HTR-8/SVneo (cell line): ENCODE measurements at regions not wholly inside any gene's neighbourhood (a gene's known extent, or its start where the extent isn't known, plus 50 kb on each side); places are given as distances from the start of the nearest gene placed in this dataset.

Experiments used
- DNase-seq: peaks from one replicate; pipeline ENCODE4 v3.0.0; 2011; ENCODE audit warnings: low spot score, mixed read lengths; ENCODE audit not compliant: insufficient read length
- FAIRE-seq: peaks from 2 replicates; lab custom pipeline; 2011; peaks lifted over from hg19 to GRCh38; lab: Jason Lieb, UNC

DNA sequence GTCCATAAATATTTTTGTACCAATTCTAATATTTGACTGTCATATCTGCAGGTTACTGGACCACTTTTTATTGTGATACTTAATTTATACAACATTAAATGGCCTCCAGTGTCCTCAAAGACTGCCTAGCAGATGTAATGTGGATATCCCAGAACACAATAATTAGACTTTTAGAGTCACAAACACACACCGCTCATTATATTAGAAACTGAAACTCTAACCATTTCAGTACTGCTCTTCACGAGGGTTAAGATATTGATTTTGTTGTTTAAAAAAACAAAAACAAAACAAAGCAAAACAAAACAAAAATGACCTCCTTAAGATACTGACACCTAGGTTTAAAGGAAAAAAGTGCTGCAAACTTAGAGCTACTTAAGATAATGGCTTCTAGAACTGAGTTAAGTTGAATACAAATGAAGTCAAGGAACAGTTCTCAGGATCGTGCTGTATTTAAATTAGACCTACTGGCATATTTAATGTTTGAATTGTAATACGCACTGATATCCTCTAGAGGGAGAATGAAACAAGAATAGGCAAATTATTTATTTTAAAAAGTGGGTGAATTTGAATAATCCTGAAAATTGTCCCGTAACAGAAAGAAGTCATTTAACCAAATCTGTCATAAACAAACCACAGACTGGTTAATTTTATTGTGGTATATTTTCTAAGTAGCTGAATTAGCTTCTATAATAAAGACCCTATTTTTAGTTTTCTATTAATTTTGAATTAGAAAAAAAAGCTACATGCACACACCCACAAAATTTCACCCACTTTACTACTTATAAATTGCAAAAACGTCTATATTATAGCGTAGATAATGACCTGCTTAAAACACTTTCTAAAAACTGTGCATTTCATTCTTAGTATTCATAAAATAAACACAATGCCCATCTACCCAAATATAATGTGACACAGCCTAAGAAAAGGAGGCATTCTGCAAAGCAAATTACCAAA, 395.2 kb upstream of the DCN start:
- no peak for FAIRE-seq

GRCh38 chr12:91576432-91576831, 393.8 kb upstream of the DCN start:
- DNase-seq (no peak), FAIRE-seq (no peak)

More for the DNA sequence above, 395.2 kb upstream of the DCN start:
- peak; percentile 21 for DNase-seq

DNA sequence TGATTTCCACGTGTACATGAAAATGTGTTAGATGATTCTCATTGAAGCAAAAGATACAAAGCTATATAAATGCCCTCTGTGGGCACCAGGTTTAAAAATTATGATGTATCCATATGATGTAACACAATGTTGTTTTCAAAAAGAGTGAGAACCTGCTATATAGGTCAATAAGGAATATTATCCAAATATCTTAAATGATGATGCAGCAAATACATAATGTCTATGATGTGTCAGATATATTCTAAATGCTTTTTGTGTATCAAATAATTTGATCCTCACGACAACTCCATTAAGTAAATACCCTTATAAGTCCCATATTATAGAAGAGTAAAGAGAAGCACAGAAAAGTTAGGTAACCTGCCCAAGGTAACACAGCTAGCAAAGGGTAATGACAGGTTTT, 393.0 kb upstream of the DCN start:
- no peak for DNase-seq
- no peak for FAIRE-seq

- DNase-seq (no peak), FAIRE-seq (no peak)
Observed at GRCh38 chr12:91574975-91575374, 392.4 kb upstream of the DCN start.

DNA sequence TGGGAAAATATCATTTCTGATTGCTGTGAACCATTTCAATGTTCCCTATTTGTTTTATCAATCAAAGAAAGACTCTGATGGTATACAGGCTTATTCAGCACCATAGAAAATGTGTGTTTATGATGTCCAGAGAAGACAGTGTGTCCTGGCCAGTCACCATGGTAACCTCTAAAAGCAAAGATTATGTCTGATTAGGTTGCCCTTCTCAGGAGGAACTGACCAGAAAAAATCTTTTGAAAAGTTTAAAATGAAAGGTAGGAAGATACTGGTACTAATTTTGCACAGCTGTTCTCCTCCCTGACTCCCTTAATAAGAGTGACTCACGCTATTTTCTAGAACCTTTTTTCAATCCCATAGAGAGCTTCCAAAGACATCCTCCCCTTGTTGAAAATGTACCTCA, 391.8 kb upstream of the DCN start:
- FAIRE-seq (no peak), DNase-seq (no peak)

GRCh38 chr12:91572869-91573268, 390.3 kb upstream of the DCN start:
- DNase-seq (no peak), FAIRE-seq (no peak)

DNA sequence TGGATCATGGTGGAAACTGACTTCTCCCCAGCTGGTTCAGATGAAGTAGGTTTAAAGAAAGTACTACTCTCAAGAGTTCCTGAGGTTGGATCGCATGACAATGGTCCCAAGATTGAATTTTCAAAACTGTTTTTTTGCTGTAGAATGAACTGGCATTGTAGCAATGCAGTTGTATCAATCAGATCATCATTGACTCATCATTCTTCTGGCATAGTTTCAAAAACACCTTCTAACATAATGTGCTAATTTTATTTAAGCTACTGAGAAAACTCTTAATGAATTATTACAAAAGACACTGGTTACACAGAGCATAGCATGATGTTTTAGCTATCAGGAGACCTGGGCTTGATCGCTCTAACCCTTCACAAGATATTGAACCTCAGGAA, 384.5 kb upstream of the DCN start:
- DNase-seq (no peak), FAIRE-seq (no peak)

DNA sequence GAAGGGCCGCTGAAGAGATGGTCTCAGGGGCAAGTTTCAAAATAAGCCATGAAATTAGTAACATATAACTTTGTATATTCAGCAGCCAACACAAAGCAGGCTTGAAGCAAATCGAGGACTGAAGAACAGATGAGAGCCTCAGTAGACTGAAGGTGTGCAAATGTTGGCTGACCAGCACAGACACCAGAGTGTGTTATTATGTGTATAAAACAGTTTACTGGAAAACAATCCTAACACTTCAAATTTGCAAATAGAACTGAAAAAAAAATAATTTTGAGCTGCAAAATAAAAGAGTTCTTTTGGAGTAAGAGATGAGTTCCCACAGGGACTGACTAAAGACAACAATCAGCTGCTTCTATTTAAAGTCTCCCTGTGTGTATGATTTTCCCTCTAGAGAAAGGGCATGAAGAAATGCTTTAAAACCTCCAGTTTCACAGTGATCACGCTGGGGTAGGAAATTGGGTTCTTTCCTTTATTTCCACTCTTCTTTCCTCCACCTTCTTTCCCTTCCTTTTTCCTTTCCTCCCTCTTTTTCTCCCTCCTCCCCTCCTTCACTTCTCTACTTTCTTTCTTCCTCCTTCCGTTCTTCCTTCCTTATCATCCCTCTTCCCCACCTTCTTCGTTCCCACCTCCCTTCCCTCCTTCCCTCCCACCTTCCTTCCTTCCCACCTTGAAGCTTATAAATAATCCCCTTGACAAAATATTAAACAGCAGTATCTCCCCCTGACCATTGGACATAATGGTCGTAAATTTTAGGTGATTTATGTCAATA, 383.9 kb upstream of the DCN start:
- DNase-seq: no peak
- no peak for FAIRE-seq

DNA sequence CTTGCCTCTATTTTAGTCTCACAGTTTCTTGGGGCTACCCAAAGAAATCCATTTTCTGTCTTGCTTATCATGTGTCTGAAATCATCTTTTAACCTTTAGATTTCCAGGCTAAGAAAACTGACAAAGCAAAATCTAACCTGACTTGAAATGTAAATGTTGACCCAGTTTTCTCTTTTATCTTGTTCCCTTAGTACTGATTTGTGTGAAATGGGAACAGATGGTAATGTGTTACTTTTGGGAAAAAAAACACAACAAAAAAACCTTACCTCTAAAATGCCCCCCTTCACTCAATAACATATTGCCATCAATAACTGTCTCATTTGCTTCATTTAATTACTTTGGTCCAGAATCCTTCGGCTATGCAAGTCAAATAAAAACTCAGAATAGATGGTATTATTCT, 383.2 kb upstream of the DCN start:
- DNase-seq (no peak), FAIRE-seq (no peak)

DNA sequence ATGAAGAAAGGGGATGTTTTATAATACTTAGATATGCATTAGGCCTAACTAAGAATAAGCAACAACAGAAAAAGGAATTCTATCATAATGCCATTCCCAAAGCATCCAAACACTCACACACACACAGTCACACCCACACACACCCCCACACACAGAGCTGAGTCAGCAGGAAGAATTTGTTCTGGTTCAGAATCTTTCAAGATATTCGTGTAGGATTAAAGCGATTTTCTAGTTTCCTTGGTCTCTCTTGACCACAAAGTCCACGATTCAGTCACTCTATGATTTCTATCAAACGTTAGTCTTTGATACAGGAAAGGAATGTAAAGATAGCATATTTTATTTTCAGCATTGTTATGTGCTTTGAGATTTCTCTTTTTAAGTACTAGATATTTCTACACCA, 382.6 kb upstream of the DCN start:
- no peak for FAIRE-seq
- DNase-seq: no peak

- FAIRE-seq: no peak
- DNase-seq: no peak
Observed at GRCh38 chr12:91563011-91563765, 380.6 kb upstream of the DCN start.

DNA sequence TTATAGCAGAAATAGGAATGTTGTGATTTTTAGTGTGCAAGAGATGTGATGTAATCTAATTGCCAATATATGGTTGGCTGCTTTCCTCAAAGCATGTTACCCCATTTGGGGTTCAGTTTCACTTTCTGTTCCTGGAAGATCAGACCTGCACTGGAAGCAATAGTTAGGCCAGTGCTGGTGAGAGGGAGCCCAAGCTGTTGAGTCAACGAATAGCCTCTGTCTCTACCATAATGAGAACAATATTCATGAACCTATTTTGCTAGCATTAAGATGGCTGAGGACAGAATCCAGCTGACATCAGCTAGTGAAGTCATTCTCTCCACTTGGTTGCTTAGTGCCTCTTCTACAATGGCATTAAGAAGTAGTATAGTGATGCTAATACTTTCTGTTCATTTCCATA, 379.9 kb upstream of the DCN start:
- DNase-seq: no peak
- no peak for FAIRE-seq

DNA sequence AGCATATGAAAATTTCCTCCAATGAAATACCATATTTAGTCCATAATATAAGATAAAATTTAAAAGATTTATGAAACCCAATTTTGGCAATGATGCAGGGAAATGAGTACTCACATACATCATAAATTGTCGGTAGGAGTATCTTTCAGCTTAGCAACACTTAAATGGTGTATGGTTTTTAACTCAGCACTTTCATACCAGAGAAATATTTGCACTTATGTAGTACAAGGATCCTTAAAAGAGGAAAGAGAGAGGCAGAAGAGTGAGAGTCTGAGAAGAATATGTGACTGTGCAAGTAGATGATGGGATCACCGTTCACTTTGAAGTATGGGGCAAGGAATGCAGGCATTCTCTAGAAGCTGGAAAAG, 379.3 kb upstream of the DCN start:
- DNase-seq: no peak
- no peak for FAIRE-seq

- DNase-seq (no peak), FAIRE-seq (no peak)
Observed at GRCh38 chr12:91561301-91561957, 378.8 kb upstream of the DCN start.

GRCh38 chr12:91556909-91557308, 374.3 kb upstream of the DCN start:
- DNase-seq: no peak
- no peak for FAIRE-seq

- DNase-seq (no peak), FAIRE-seq (no peak)
Observed at GRCh38 chr12:91555436-91556415, 373.1 kb upstream of the DCN start.

DNA sequence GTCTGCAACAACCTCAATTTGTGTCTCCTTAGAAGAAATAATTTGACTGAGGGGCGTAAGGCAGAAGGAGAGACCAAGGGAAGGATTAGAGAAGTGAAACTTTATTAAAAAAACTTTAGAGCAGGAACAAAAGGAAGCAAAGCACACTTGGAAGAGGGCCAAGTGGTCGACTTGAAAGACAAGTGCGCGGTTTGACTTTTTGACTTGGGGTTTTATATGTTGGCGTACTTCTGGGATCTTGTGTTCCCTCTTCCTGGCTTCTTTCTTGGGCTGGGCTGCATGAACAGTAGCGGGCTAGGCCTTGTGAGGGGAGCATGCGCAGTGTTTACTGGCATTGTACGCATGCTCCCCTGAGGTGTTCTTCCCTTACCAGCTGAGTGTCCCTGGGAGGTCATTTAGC, 369.3 kb upstream of the DCN start:
- FAIRE-seq: no peak
- no peak for DNase-seq

DNA sequence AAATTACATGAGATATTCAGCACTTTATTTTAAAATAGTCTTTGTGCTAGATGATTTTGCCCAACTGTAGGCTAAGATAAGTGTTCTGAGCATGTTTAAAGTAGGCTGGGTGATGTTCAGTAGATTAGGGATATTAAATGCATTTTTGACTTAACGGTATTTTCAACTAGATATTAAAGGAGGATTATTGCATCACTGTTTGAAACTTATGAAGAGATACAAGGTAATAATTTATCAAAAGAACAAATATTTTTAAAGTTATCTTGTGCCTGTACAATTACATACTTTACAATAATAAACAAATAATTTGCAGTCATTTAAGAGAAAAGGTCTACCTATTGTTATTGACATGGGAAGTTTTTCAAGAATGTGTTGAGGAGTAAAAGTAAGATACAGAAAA, 368.6 kb upstream of the DCN start:
- no peak for FAIRE-seq
- DNase-seq: no peak

DNA sequence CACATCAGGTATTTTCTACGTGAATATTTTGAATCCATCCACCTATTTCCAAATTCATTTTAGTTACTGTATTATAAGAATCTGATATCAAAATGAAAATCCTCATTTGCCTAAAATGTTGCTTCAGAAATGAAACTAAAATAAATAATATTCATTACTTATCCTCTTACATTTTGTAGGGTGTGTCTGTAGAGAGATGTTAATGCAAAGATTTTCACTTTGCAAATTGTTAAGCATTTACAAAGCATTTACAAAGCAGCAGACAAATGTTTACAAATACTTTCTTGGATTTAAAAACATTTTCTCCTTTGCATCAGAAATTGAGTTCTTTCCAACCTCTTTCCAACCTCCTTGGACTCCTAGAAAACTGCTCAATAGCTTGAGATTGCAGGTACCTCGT, 360.0 kb upstream of the DCN start:
- no peak for FAIRE-seq
- DNase-seq: no peak
